BE2C (cell line): ENCODE measurements at regions not wholly inside any gene's neighbourhood (a gene's known extent, or its start where the extent isn't known, plus 50 kb on each side); places are given as distances from the start of the nearest gene placed in this dataset.
"Not testable (repeated sequence)": the region's sequence is repeated elsewhere in the genome, so short reads cannot be mapped to it uniquely, and the experiment has no call there.

Experiments used
- DNase-seq: peaks from one replicate; pipeline ENCODE4 v3.0.0-alpha.2; 2020
- H3K27me3 ChIP-seq: fragments of 250-450 bp; sonication (Bioruptor Pico); 2 replicates; pipeline ENCODE4 v1.5.1; 2020; ENCODE audit warnings: mild to moderate bottlenecking
- H3K36me3 ChIP-seq: fragments of 250-450 bp; sonication (Bioruptor Pico); 2 replicates; pipeline ENCODE4 v1.5.1; 2020; ENCODE audit warnings: mild to moderate bottlenecking
- H3K4me1 ChIP-seq: fragments of 250-450 bp; sonication (Bioruptor Pico); 2 replicates; pipeline ENCODE4 v1.5.1; 2020
- H3K4me3 ChIP-seq: 2 replicates; pipeline ENCODE4 v1.5.1; 2011; ENCODE audit warnings: low read depth, low read length
- H3K9me3 ChIP-seq: fragments of 250-450 bp; sonication (Bioruptor Pico); 2 replicates; pipeline ENCODE4 v1.5.1; 2020
- TF ChIP-seq, protein P1 (sequence below): IDR thresholded peaks from 2 replicates; pipeline ENCODE4 v1.5.1; 2012; ENCODE audit warnings: mild to moderate bottlenecking, low read depth, low read length

DNA sequence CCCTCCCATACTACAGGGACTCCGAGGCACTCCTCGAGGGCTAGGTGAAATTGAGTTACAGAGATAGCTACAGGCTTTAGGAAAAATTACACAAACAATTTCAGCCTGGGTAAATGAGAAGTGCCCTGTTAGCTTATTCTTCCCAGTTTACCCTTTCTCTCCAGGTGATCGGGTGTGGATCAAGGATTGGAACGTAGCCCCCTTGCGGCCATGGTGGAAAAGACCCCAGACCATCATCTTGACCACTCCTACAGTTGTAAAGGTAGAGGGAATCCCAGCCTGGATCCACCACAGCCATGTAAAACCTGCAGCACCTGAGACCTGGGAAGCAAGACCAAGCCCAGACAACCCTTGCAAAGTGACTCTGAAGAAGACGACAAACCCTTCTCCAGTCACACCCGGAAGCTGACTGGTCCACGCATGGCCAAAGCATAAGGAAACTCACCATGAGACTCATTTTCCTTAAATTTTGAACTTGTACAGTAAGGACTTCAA, 600.6 kb downstream of the UQCRFS1 start:
- TF ChIP-seq, protein P1, sequence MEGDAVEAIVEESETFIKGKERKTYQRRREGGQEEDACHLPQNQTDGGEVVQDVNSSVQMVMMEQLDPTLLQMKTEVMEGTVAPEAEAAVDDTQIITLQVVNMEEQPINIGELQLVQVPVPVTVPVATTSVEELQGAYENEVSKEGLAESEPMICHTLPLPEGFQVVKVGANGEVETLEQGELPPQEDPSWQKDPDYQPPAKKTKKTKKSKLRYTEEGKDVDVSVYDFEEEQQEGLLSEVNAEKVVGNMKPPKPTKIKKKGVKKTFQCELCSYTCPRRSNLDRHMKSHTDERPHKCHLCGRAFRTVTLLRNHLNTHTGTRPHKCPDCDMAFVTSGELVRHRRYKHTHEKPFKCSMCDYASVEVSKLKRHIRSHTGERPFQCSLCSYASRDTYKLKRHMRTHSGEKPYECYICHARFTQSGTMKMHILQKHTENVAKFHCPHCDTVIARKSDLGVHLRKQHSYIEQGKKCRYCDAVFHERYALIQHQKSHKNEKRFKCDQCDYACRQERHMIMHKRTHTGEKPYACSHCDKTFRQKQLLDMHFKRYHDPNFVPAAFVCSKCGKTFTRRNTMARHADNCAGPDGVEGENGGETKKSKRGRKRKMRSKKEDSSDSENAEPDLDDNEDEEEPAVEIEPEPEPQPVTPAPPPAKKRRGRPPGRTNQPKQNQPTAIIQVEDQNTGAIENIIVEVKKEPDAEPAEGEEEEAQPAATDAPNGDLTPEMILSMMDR: no peak
- Histone ChIP-seq H3K4me3 (no peak overlapping the region), H3K27me3 (no peaks in the 10 kb centered on the region), H3K9me3 (0 out of 2 replicates have a peak, but pooled peaks cover 2% of the 10 kb centered on the region), H3K36me3 (no peaks in the 10 kb centered on the region), H3K4me1 (no peaks in the 10 kb centered on the region)
- DNase-seq: no peak

DNA sequence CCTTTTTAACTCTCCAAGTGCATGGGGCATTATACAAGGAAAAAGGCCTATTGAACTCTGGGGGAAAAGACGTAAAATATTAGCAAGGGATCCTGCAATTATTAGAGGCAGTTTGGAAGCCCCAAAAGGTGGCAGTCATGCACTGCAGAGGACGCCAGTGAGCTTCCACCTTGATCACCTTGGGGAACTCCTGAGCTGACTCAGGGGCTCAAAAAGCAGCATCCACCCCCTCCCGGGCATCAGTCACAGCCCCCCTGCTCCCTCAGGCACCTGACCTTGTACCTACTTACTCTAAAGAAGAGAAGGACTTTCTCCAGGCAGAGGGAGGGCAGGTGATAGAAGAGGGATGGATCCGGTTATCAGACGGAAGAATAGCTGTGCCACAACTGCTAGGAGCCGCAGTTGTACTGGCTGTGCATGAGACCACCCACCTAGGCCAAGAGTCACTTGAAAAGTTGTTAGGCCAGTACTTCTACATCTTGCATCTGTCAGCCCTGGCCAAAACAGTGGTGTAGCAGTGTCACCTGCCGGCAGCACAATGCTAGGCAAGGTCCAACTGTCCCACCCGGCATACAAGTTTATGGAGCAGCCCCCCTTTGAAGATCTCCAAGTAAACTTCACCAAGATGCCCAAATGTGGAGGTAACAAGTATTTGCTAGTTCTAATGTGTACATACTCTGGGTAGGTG, 601.6 kb downstream of the UQCRFS1 start:
- not testable (repeated sequence) for H3K27me3 ChIP-seq, DNase-seq, H3K4me3 ChIP-seq, H3K4me1 ChIP-seq, H3K9me3 ChIP-seq, H3K36me3 ChIP-seq

DNA sequence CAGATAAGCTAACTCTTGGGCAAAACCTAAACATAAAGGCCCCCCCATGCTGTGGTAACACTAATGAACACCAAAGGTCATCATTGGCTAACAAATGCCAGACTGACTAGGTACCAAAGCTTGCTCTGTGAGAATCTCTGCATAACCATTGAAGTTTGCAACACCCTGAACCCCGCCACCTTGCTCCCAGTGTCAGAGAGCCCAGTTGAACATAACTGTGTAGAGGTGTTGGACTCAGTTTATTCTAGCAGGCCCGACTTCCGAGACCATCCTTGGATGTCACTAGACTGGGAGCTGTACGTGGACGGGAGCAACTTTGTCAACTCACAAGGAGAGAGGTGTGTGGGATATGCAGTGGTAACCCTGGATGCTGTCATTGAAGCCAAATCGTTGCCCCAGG, 602.2 kb downstream of the UQCRFS1 start:
- Histone ChIP-seq H3K9me3 (no peaks in the 10 kb centered on the region), H3K4me1 (no peaks in the 10 kb centered on the region), H3K36me3 (no peaks in the 10 kb centered on the region), H3K4me3 (no peak overlapping the region), H3K27me3 (no peaks in the 10 kb centered on the region)
- TF ChIP-seq, protein P1: no peak
- no peak for DNase-seq

DNA sequence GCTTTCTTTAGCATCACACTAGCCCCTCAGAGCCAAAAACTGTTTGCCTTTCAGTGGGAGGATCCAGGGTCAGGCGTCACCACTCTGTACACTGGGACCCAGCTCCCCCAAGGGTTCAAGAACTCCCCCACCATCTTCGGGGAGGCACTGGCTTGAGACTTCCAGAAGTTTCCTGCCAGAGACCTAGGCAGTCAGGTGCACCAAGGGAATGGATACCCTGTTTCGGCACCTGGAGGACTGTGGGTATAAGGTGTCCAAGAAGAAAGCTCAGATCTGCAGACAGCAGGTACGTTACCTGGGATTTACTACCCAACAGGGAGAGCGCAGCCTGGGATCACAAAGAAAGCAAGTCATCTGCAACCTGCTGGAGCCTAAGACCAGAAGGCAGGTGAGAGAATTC, 603.0 kb downstream of the UQCRFS1 start:
- H3K9me3 ChIP-seq: no peaks in the 10 kb centered on the region
- H3K4me1 ChIP-seq: no peaks in the 10 kb centered on the region
- H3K27me3 ChIP-seq: no peaks in the 10 kb centered on the region
- H3K4me3 ChIP-seq: no peak overlapping the region
- TF ChIP-seq, protein P1: no peak
- no peak for DNase-seq
- no peaks in the 10 kb centered on the region for H3K36me3 ChIP-seq

DNA sequence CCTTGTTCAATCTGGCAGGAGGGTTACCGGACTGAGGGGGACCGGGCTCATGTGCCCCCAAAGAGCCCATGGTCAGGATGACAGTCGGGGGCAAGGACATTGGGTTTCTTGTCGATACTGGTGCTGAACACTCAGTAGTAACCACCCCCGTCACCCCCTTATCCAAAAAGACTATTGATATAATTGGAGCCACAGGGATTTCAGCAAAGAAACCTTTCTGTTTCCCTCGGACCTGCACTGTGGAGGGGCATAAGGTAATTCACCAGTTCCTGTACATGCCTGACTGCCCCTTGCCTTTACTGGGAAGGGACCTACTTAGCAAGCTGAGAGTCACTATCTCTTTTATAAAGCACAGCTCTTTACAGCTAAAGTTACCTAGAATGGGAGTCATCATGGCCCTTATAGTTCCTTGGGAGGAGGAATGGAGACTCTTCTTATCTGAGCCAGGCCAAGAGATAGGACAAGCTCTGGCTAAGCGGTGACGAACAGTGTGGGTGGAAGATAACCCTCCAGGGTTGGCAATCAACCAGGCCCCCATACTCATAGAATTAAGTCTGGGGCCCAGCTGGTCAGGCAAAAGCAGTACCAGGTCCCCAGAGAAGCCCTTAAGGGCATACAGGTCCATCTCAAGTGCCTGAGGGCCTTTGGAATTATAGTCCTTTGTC, 603.7 kb downstream of the UQCRFS1 start:
- Histone ChIP-seq H3K36me3 (no peaks in the 10 kb centered on the region), H3K9me3 (no peaks in the 10 kb centered on the region), H3K4me3 (no peak overlapping the region), H3K4me1 (no peaks in the 10 kb centered on the region), H3K27me3 (no peaks in the 10 kb centered on the region)
- TF ChIP-seq, protein P1: no peak
- DNase-seq: no peak

DNA sequence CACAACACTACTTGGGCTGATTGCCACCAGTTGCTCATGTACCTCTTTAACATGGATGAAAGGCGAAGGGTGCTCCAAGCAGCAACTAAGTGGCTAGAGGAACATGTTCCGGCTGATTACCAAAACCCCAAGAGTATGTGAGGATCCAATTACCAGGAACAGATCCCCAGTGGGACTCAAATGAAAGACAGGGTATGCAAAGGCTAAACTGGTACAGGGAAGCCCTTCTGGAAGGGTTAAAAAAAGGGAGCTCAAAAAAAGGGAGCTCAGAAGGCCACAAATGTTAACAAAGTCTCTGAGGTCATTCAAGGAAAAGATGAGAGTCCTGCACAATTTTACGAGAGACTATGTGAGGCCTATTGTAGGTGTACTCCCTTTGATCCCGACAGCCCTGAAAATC, 604.7 kb downstream of the UQCRFS1 start:
- TF ChIP-seq, protein P1: no peak

More for the DNA sequence above, 604.7 kb downstream of the UQCRFS1 start:
- no peaks in the 10 kb centered on the region for H3K4me1 ChIP-seq
- no peaks in the 10 kb centered on the region for H3K9me3 ChIP-seq
- no peak for DNase-seq
- H3K4me3 ChIP-seq: no peak overlapping the region
- no peaks in the 10 kb centered on the region for H3K36me3 ChIP-seq
- no peaks in the 10 kb centered on the region for H3K27me3 ChIP-seq
